Suprapubic skin (tissue), 4 donors: ENCODE measurements at regions not wholly inside any gene's neighbourhood (a gene's known extent, or its start where the extent isn't known, plus 50 kb on each side); places are given as distances from the start of the nearest gene placed in this dataset.
"Not testable (repeated sequence)": the region's sequence is repeated elsewhere in the genome, so short reads cannot be mapped to it uniquely, and the experiment has no call there.

Experiments
- POLR2A ChIP-seq, 2 donors: fragments of 450-650 bp; IDR thresholded peaks; one replicate each; pipeline ENCODE4 v1.6.1; 2017; ENCODE audit warnings: antibody characterized with exemption in 2 of 2, mild to moderate bottlenecking in 2 of 2, moderate library complexity in 2 of 2
- POLR2AphosphoS5 ChIP-seq, 3 donors: sonication (generic); formaldehyde crosslinking; IDR thresholded peaks; one replicate each; pipeline ENCODE4 v1.6.1; 2017; ENCODE audit warnings: antibody characterized with exemption in 3 of 3
- TF ChIP-seq, protein P1 (sequence below), 2 donors: fragments of 200-600 bp in 1 of 2; fragments of 450-650 bp in 1 of 2; sonication (generic) in 1 of 2; IDR thresholded peaks; one replicate each; pipeline ENCODE4 v1.5.1; 2016 to 2019; ENCODE audit warnings: antibody characterized with exemption in 2 of 2, mild to moderate bottlenecking in 1 of 2, moderate library complexity in 1 of 2

DNA sequence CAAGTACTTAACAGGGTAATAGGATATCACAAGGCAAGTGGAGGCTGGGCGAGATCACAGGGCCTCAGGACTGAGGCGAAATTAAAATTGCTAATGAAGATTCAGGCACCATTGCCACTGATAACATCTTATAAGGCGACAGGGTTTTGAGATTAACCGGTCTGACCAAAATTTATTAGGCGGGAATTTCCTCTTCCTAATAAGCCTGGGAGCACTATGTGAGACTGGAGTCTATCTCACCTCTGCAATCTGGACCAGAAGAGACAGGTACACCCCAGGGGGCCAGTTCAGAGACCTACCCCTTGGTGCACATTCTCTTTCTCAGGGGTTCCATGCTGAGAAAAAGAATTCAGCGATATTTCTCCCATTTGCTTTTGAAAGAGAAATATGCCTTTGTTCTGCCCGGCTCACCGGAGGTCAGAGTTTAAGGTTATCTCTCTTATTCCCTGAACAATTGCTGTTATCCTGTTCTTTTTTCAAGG is 113.7 kb upstream of the NLGN4Y start:
- not testable (repeated sequence) for TF ChIP-seq POLR2AphosphoS5, POLR2A (IDR thresholded peaks at IDR 0.05)
- TF ChIP-seq, protein P1, sequence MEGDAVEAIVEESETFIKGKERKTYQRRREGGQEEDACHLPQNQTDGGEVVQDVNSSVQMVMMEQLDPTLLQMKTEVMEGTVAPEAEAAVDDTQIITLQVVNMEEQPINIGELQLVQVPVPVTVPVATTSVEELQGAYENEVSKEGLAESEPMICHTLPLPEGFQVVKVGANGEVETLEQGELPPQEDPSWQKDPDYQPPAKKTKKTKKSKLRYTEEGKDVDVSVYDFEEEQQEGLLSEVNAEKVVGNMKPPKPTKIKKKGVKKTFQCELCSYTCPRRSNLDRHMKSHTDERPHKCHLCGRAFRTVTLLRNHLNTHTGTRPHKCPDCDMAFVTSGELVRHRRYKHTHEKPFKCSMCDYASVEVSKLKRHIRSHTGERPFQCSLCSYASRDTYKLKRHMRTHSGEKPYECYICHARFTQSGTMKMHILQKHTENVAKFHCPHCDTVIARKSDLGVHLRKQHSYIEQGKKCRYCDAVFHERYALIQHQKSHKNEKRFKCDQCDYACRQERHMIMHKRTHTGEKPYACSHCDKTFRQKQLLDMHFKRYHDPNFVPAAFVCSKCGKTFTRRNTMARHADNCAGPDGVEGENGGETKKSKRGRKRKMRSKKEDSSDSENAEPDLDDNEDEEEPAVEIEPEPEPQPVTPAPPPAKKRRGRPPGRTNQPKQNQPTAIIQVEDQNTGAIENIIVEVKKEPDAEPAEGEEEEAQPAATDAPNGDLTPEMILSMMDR (IDR thresholded peaks at IDR 0.05): not testable (repeated sequence)
